Lower leg skin (tissue), 4 donors: ENCODE measurements at regions not wholly inside any gene's neighbourhood (a gene's known extent, or its start where the extent isn't known, plus 50 kb on each side); places are given as distances from the start of the nearest gene placed in this dataset.

Experiments
- DNase-seq, 2 donors: peaks; one replicate each; pipeline ENCODE4 v3.0.0-alpha.2; 2019; ENCODE audit warnings: low spot score in 2 of 2
- H3K4me3 ChIP-seq: fragments of 200-600 bp; sonication (generic); 2 replicates; pipeline ENCODE4 v1.5.1; 2017; ENCODE audit warnings: mild to moderate bottlenecking, low read depth; ENCODE audit not compliant: poor library complexity, severe bottlenecking
- POLR2A ChIP-seq, 2 donors: fragments of 450-650 bp; IDR thresholded peaks; one replicate each; pipeline ENCODE4 v1.6.1; 2016 to 2017; ENCODE audit warnings: antibody characterized with exemption in 2 of 2, mild to moderate bottlenecking in 1 of 2, moderate library complexity in 1 of 2
- WGBS, 2 donors: methylation state at CpG; one replicate each; pipeline ENCODE4 v1.1.5; 2018; 5-methylcytosine and 5-hydroxymethylcytosine counted together
- intact Hi-C: fragments of 100-400 bp; cut with DNase I; formaldehyde crosslinking; loops from one replicate; pipeline ENCODE4 v1.15.0; 2023; ENCODE audit warnings: low total_unique reads
- TF ChIP-seq, protein P1 (sequence below), 3 donors: fragments of 450-650 bp; IDR thresholded peaks; one replicate each; pipeline ENCODE4 v1.5.1; 2016; ENCODE audit warnings: antibody characterized with exemption in 3 of 3, mild to moderate bottlenecking in 3 of 3, moderate library complexity in 2 of 3

DNA sequence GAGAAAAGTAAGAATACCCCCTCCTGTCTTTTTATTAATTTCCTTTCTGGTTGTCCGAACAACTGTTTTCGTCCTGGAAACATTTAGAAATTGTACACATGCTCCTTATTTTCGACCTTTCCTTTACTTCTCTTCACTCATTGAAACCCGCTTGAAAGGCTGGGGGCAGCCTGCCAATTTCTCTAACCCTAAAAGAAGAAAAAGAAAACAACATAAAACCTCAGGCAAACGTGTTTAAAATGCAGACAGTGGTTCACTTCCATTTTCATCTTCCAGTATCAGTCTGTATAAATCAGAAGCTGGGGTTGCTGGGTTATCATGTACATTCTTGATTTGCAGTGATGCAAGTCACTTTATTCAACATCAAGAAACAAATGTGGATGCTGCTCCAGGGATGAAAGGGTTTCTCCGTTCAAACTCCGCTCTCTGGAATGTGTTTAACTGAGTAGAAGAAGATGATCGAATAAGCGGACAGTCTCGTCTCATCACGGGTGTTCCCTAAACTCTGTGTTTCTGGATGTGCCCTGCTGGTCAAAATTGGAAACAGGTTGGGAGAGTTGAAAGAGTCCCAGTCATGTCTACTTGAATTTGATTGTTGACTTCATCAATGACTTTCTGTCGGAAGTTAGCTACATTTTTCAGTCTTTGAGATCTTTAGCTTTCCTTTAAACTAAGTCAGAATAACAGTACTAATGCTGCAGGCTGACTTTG lies 1042.2 kb downstream of the BCL11B start:
- no peak overlapping the region for H3K4me3 ChIP-seq
- TF ChIP-seq, protein P1, sequence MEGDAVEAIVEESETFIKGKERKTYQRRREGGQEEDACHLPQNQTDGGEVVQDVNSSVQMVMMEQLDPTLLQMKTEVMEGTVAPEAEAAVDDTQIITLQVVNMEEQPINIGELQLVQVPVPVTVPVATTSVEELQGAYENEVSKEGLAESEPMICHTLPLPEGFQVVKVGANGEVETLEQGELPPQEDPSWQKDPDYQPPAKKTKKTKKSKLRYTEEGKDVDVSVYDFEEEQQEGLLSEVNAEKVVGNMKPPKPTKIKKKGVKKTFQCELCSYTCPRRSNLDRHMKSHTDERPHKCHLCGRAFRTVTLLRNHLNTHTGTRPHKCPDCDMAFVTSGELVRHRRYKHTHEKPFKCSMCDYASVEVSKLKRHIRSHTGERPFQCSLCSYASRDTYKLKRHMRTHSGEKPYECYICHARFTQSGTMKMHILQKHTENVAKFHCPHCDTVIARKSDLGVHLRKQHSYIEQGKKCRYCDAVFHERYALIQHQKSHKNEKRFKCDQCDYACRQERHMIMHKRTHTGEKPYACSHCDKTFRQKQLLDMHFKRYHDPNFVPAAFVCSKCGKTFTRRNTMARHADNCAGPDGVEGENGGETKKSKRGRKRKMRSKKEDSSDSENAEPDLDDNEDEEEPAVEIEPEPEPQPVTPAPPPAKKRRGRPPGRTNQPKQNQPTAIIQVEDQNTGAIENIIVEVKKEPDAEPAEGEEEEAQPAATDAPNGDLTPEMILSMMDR (IDR thresholded peaks at IDR 0.05), result no peak
- WGBS, 2 donors, result 44 to 45% methylated on average over 12 of the region's 12 CpGs
- DNase-seq, result no peak
- intact Hi-C loops, result no loop called here

DNA sequence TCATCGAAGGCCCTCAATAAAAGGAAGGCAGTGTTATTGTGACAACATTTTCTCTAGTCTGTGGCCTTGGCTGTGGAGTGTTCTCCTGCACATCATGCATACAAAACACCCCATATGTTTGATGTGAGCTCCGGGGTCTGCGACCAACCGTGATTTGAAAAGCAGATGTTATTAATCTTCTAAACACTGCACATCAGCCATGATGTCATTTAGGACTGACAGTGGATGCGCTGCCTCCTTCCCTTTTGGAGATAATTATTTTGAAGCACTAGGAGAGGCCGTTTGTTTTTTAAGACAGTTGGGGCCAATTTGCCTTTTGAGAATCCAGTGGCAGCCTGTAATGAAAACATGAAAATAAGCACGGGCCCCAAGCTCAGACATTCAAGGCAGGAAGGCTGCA lies 1041.6 kb downstream of the BCL11B start:
- no peak for DNase-seq
- TF ChIP-seq POLR2A (IDR thresholded peaks at IDR 0.05), result no peak
- TF ChIP-seq, protein P1 (IDR thresholded peaks at IDR 0.05), result no peak
- no peak overlapping the region for H3K4me3 ChIP-seq
- intact Hi-C loops, result no loop called here
- 52 to 65% methylated on average over 7 of the region's 7 CpGs for WGBS, 2 donors

DNA sequence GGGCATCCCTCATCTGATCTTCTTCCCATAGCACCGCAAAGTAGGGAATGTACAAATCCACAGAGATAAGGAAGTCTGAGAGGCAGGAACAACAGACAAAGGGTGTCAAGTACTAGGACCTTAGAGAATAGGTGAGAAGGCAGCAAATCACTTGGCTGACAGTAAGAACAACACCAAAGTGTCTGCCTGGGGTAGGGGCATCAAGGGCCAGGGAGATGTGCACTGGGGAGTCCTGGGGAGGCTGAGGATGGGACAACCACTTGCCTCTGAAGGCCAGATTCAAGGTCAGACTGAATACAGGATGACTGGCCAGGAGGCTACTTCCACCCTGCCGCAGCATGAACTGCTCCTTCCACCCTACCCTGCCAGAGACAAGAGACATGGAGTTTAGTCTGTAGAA lies 1040.8 kb downstream of the BCL11B start:
- DNase-seq, result no peak
- TF ChIP-seq, protein P1 (IDR thresholded peaks at IDR 0.05), result no peak
- TF ChIP-seq POLR2A (IDR thresholded peaks at IDR 0.05), result no peak
- H3K4me3 ChIP-seq, result no peak overlapping the region
- WGBS, 2 donors, result 97 to 100% methylated on average over 2 of the region's 2 CpGs
- intact Hi-C loops, result no loop called here

DNA sequence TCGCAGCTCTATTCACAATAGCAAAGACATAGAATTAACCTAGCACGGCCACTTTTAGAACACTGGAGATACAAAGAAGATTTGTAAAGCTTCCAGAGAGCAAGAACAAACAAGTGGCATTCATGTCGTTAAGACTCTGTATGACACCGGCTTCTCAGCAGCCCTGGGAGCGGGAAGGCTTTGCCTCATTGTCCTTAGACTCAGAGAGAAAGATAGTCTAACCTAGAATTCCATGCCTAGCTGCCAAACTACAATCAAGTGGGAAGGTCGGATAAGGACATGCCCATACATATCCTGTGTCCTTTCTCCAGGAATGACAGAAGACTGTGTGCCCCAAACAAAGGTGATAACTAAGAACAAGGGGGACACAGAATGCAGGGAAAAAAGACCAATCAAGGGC lies 1038.3 kb downstream of the BCL11B start:
- no peak for DNase-seq
- H3K4me3 ChIP-seq, result no peak overlapping the region
- intact Hi-C loops, result no loop called here
- 52 to 54% methylated on average over 6 of the region's 6 CpGs for WGBS, 2 donors
- TF ChIP-seq, protein P1 (IDR thresholded peaks at IDR 0.05), result no peak
- no peak for TF ChIP-seq POLR2A (IDR thresholded peaks at IDR 0.05)

DNA sequence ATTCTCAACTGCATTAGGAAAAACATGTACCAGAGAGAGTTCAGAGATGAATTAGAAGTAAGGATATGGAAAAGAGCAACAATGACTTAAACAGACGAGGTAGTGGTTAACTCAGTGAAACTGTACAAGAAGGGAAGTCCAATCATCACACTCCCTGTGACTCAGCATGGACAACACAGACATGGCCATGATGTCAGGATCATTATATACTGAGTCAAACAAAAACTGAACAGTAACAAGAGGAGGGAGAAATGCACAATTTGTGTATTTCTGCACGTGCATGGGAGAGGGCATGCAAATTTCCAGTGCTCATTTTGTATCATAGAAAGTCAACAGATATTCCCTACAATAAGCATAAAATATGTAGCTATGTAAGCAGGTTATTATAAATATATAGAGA lies 1037.8 kb downstream of the BCL11B start:
- WGBS, 2 donors, result 73 to 81% methylated on average over 2 of the region's 2 CpGs
- TF ChIP-seq, protein P1 (IDR thresholded peaks at IDR 0.05), result no peak
- TF ChIP-seq POLR2A (IDR thresholded peaks at IDR 0.05), result no peak
- H3K4me3 ChIP-seq, result no peak overlapping the region
- intact Hi-C loops, result no loop called here
- DNase-seq, result no peak

DNA sequence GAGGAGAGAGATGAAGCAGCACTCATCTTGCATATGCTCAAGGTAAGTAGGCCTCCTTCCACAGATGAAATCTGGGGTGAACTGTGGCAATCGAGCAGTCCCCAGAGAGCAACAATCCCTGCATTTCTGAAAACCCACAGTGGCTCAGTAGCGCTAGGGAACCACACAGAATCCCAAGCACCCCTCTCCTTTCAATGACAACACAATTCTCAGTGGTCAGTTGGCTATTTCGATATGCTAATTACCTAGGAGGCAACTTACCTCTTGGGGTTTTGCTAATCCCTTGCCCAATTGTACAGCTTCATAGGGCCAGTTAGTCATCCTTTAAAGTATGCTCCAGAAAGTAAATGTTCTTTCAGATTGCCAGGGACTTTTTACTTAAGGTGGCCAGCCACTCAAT lies 1035.7 kb downstream of the BCL11B start:
- WGBS, 2 donors, result 83 to 87% methylated on average over 3 of the region's 3 CpGs
- TF ChIP-seq POLR2A (IDR thresholded peaks at IDR 0.05), result no peak
- TF ChIP-seq, protein P1 (IDR thresholded peaks at IDR 0.05), result no peak
- intact Hi-C loops, result no loop called here
- H3K4me3 ChIP-seq, result no peak overlapping the region
- no peak for DNase-seq
